Stimulated activated CD4-positive, alpha-beta T cell treated with anti-CD3 and anti-CD28 coated beads, Interleukin-1b, Interleukin-23, amount 100 ng/mL, for 48 hours (primary cell): ENCODE measurements at regions not wholly inside any gene's neighbourhood (a gene's known extent, or its start where the extent isn't known, plus 50 kb on each side); places are given as distances from the start of the nearest gene placed in this dataset.

Experiments
- DNase-seq: peaks from one replicate; pipeline ENCODE4 v3.0.0-alpha.2; 2020

GRCh38 chr1:58864654-58865053 is 80.8 kb upstream of the JUN start:
- no peak for DNase-seq

GRCh38 chr1:58866578-58866977 is 82.7 kb upstream of the JUN start:
- no peak for DNase-seq

GRCh38 chr1:58869638-58870297 is 85.9 kb upstream of the JUN start:
- DNase-seq, result no peak

GRCh38 chr1:58870298-58870676 is 86.4 kb upstream of the JUN start:
- no peak for DNase-seq

GRCh38 chr1:58874342-58874741 is 90.5 kb upstream of the JUN start:
- DNase-seq, result no peak

- no peak for DNase-seq
Observed at GRCh38 chr1:58874757-58875755, 91.2 kb upstream of the JUN start.

- no peak for DNase-seq
Observed at GRCh38 chr1:58879464-58879863, 95.6 kb upstream of the JUN start.

- no peak for DNase-seq
Observed at GRCh38 chr1:58880592-58880991, 96.7 kb upstream of the JUN start.

GRCh38 chr1:58881471-58881994 is 97.7 kb upstream of the JUN start:
- no peak for DNase-seq

GRCh38 chr1:58882322-58882948 is 98.6 kb upstream of the JUN start:
- DNase-seq, result no peak

GRCh38 chr1:58883037-58883887 is 99.4 kb upstream of the JUN start:
- DNase-seq, result no peak

- no peak for DNase-seq
Observed at GRCh38 chr1:58883888-58884482, 100.1 kb upstream of the JUN start.

GRCh38 chr1:58884706-58885661 is 101.1 kb upstream of the JUN start:
- no peak for DNase-seq

GRCh38 chr1:58885998-58886397 is 102.2 kb upstream of the JUN start:
- no peak for DNase-seq

GRCh38 chr1:58886611-58887010 is 102.8 kb upstream of the JUN start:
- no peak for DNase-seq

- DNase-seq, result no peak
Observed at GRCh38 chr1:58887059-58887458, 103.2 kb upstream of the JUN start.

- no peak for DNase-seq
Observed at GRCh38 chr1:58888833-58889232, 105.0 kb upstream of the JUN start.

- no peak for DNase-seq
Observed at GRCh38 chr1:58890113-58890512, 106.3 kb upstream of the JUN start.

- no peak for DNase-seq
Observed at GRCh38 chr1:58890609-58891008, 106.8 kb upstream of the JUN start.

GRCh38 chr1:58891347-58891746 is 107.5 kb upstream of the JUN start:
- no peak for DNase-seq
